Mesothelial cell of epicardium (in vitro differentiated cells): ENCODE measurements at regions not wholly inside any gene's neighbourhood (a gene's known extent, or its start where the extent isn't known, plus 50 kb on each side); places are given as distances from the start of the nearest gene placed in this dataset.

Experiments
- DNase-seq, 2 experiments: peaks; one replicate each; pipeline ENCODE4 v3.0.0; 2021; ENCODE audit warnings: low spot score in 2 of 2; ENCODE audit not compliant: unreplicated experiment in 2 of 2
- H3K27ac Mint-ChIP-seq: 2 replicates; pipeline ENCODE4 v1.8.0; 2021; ENCODE audit warnings: mixed read lengths
- H3K27me3 Mint-ChIP-seq: 2 replicates; pipeline ENCODE4 v1.8.0; 2021; ENCODE audit warnings: low read depth, mixed read lengths
- H3K36me3 Mint-ChIP-seq: 2 replicates; pipeline ENCODE4 v1.8.0; 2021; ENCODE audit warnings: mixed read lengths
- H3K4me1 Mint-ChIP-seq: 2 replicates; pipeline ENCODE4 v1.8.0; 2021; ENCODE audit warnings: mixed read lengths
- H3K4me3 Mint-ChIP-seq: 2 replicates; pipeline ENCODE4 v1.8.0; 2021; ENCODE audit warnings: mild to moderate bottlenecking, moderate library complexity, mixed read lengths
- H3K9me3 Mint-ChIP-seq: 2 replicates; pipeline ENCODE4 v1.8.0; 2021; ENCODE audit warnings: mixed read lengths
- TF ChIP-seq, protein P1 (sequence below): fragments of 200-600 bp; sonication (generic); IDR thresholded peaks from one replicate; pipeline ENCODE4 v1.5.0; 2021; ENCODE audit warnings: antibody characterized with exemption; ENCODE audit not compliant: unreplicated experiment

DNA sequence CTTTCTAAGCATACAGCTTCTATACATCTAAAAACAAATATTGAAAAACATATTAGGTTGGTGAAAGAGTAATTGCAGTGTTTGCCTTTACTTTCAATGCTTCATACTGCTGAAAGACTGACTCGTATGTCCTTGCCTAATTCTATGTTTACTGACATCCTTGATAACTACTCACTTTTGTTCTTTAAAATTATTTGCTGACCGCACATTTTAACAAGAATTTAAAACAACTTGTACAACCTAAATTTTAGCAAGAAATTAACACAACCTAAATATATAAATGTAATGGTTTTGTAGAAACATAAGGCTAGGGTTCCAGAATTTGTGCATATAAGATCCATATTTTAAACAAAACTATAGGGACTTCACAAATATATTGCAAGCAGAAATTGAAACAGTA lies 640.2 kb upstream of the MMS22L start:
- Mint-ChIP-seq H3K27me3 (no peaks in the 10 kb centered on the region), H3K4me1 (no peaks in the 10 kb centered on the region), H3K27ac (no peak overlapping the region), H3K36me3 (no peaks in the 10 kb centered on the region), H3K4me3 (no peak overlapping the region), H3K9me3 (no peaks in the 10 kb centered on the region)
- no peak for DNase-seq
- TF ChIP-seq, protein P1, sequence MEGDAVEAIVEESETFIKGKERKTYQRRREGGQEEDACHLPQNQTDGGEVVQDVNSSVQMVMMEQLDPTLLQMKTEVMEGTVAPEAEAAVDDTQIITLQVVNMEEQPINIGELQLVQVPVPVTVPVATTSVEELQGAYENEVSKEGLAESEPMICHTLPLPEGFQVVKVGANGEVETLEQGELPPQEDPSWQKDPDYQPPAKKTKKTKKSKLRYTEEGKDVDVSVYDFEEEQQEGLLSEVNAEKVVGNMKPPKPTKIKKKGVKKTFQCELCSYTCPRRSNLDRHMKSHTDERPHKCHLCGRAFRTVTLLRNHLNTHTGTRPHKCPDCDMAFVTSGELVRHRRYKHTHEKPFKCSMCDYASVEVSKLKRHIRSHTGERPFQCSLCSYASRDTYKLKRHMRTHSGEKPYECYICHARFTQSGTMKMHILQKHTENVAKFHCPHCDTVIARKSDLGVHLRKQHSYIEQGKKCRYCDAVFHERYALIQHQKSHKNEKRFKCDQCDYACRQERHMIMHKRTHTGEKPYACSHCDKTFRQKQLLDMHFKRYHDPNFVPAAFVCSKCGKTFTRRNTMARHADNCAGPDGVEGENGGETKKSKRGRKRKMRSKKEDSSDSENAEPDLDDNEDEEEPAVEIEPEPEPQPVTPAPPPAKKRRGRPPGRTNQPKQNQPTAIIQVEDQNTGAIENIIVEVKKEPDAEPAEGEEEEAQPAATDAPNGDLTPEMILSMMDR: no peak

DNA sequence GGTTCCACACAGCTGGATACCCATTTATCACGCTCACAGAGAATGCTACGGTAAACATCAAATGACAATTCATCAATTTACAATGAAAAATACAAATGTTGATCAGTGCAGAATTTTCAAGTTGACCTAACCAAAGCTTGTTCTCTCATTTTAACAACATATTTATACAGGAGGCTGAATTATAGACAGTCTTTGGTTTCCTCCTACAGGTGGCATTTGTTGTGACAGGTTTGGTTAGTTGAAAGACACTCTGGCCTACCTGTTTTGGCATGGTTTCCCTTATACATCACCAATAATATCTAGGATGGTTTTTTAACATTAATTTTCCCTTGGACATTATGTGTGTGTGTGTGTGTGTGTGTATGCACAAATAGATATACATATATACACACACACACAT lies 642.5 kb upstream of the MMS22L start:
- Mint-ChIP-seq H3K27ac (no peak overlapping the region), H3K9me3 (no peaks in the 10 kb centered on the region), H3K36me3 (no peaks in the 10 kb centered on the region), H3K4me1 (no peaks in the 10 kb centered on the region), H3K27me3 (no peaks in the 10 kb centered on the region), H3K4me3 (no peak overlapping the region)
- TF ChIP-seq, protein P1: peak; percentile 16
- no peak for DNase-seq

DNA sequence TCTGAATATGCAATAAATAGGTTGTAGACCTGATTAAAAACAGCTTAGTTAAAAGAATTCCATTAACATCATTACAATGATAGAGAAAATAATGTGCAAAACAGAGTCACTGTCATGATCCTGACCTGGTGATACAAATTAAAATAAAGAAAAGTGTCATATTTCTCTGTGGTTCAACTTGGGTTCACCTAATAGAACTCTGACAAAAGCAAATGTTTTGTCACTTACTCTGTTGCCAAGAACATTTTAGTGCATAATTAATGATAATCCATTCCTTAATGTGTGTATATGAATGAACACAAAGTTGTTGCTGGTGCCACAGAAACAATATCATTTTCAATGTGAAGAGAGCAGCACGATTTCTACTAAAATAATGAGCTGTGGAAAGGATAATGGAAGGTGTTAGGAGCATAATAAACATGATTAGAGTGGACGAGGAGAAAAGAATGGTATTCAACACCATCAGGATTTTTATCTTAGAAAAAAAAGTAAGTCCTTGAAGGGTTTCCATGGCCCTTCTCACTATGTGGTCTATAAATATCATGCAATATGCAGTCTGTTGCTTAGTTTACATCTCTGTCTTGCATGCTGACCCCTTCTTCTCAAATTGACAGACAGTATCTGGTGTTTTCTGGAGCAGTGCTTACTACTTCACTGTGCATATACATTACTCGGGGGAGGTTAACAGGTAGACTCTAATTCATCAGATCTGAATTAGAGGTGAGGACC lies 656.6 kb upstream of the MMS22L start:
- Mint-ChIP-seq H3K36me3 (no peaks in the 10 kb centered on the region), H3K27me3 (no peaks in the 10 kb centered on the region), H3K27ac (no peak overlapping the region), H3K4me3 (no peak overlapping the region), H3K4me1 (peaks cover 16% of the 10 kb centered on the region), H3K9me3 (no peaks in the 10 kb centered on the region)
- TF ChIP-seq, protein P1: no peak
- DNase-seq: no peak

DNA sequence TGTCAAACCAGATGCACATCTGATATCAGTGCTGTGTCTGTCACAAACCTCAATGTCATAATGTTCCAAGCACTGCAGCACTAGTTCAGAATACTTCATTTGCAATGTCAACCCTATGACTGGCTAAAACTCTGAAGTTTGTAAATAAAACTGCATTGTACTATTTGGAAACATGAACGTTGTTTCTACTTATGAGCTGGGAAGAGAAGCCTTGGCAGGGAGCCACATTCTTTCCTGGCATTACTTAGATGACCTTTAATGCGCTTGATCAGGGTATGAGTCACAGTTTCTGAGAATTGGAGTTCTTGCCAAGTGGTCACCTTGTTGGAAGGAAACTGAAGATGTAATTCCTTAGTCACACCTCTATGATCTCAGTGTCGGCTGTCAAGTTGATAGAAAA lies 664.8 kb upstream of the MMS22L start:
- Mint-ChIP-seq H3K4me1 (peaks cover 6% of the 10 kb centered on the region), H3K4me3 (no peak overlapping the region), H3K9me3 (peaks cover 3% of the 10 kb centered on the region), H3K27ac (no peak overlapping the region), H3K27me3 (no peaks in the 10 kb centered on the region), H3K36me3 (no peaks in the 10 kb centered on the region)
- TF ChIP-seq, protein P1: no peak
- DNase-seq: no peak

DNA sequence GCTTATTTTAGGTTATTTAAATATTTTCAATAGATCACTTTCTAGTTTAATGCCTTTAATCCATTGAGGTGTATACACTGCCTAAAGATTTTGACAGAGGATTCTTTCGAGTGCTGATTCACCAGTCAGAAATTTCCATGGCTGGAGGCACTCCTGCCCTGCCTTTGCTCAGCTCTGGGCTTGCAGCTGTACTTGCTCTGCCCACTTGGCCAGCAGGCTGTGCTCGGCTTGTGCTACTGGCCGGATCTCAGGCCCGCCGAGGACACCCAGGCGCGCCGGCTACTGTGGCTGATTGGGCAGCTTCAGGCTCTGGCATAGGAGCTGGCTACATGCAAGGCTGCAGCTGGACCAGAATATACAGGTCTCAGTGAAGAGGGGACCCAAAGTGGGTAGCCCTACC lies 675.1 kb upstream of the MMS22L start:
- H3K4me3 Mint-ChIP-seq: no peak overlapping the region
- H3K27ac Mint-ChIP-seq: no peak overlapping the region
- no peak for DNase-seq
- H3K36me3 Mint-ChIP-seq: no peaks in the 10 kb centered on the region
- TF ChIP-seq, protein P1: no peak
- H3K27me3 Mint-ChIP-seq: no peaks in the 10 kb centered on the region
- H3K9me3 Mint-ChIP-seq: peaks cover 6% of the 10 kb centered on the region
- H3K4me1 Mint-ChIP-seq: peaks cover 4% of the 10 kb centered on the region
